KMS-11 (cell line): ENCODE measurements at regions not wholly inside any gene's neighbourhood (a gene's known extent, or its start where the extent isn't known, plus 50 kb on each side); places are given as distances from the start of the nearest gene placed in this dataset.

Source experiments
- H2AFZ ChIP-seq: fragments of 200-600 bp; sonication (generic); 2 replicates; pipeline ENCODE4 v1.6.1; 2016; ENCODE audit warnings: antibody characterized with exemption, mixed run types, low read depth
- H3K27ac ChIP-seq: fragments of 200-600 bp; sonication (generic); 2 replicates; pipeline ENCODE4 v1.6.1; 2016; ENCODE audit warnings: mild to moderate bottlenecking, mixed run types
- H3K27me3 ChIP-seq: fragments of 200-600 bp; sonication (generic); 2 replicates; pipeline ENCODE4 v1.6.1; 2017; ENCODE audit warnings: mild to moderate bottlenecking, low read depth, mixed run types, moderate library complexity; ENCODE audit not compliant: insufficient read depth
- H3K36me3 ChIP-seq: fragments of 200-600 bp; sonication (generic); 2 replicates; pipeline ENCODE4 v1.6.1; 2017; ENCODE audit warnings: mild to moderate bottlenecking, mixed run types; ENCODE audit not compliant: insufficient read depth
- H3K4me1 ChIP-seq: fragments of 200-600 bp; sonication (generic); 2 replicates; pipeline ENCODE4 v1.6.1; 2016; ENCODE audit warnings: mild to moderate bottlenecking, low read depth, mixed run types; ENCODE audit not compliant: poor library complexity, severe bottlenecking
- H3K4me2 ChIP-seq: fragments of 200-600 bp; sonication (generic); 2 replicates; pipeline ENCODE4 v1.7.0; 2016; ENCODE audit warnings: mild to moderate bottlenecking, mixed run types
- H3K4me3 ChIP-seq: fragments of 200-600 bp; sonication (generic); IDR thresholded peaks from 2 replicates; pipeline ENCODE4 v1.6.1; 2017; ENCODE audit warnings: low read depth, low read length, mixed read lengths; ENCODE audit not compliant: insufficient read depth
- H3K79me2 ChIP-seq: fragments of 200-600 bp; sonication (generic); 2 replicates; pipeline ENCODE4 v1.6.1; 2016; ENCODE audit warnings: low read depth, mixed run types; ENCODE audit not compliant: insufficient read depth
- H3K9ac ChIP-seq: fragments of 200-600 bp; sonication (generic); 2 replicates; pipeline ENCODE4 v1.6.1; 2016; ENCODE audit warnings: mild to moderate bottlenecking, mixed run types
- H4K20me1 ChIP-seq: fragments of 200-600 bp; sonication (generic); 2 replicates; pipeline ENCODE4 v1.6.1; 2016; ENCODE audit warnings: mild to moderate bottlenecking, mixed run types; ENCODE audit not compliant: insufficient read depth
- CTCF ChIP-seq: fragments of 200-600 bp; sonication (generic); conservative IDR thresholded peaks from 2 replicates; pipeline ENCODE4 v1.6.1; 2017; ENCODE audit warnings: low read depth, mild to moderate bottlenecking, antibody characterized with exemption, low read length, moderate library complexity, mixed read lengths

- H3K79me2 ChIP-seq = no peaks in the 10 kb centered on the region
- no peak overlapping the region for H3K4me2 ChIP-seq
- no peak for TF ChIP-seq CTCF
- H3K4me1 ChIP-seq = no peaks in the 10 kb centered on the region
- H3K4me3 ChIP-seq = no peak overlapping the region
- no peaks in the 10 kb centered on the region for H3K36me3 ChIP-seq
- H3K27ac ChIP-seq = no peak overlapping the region
- no peaks in the 10 kb centered on the region for H4K20me1 ChIP-seq
- no peaks in the 10 kb centered on the region for H3K27me3 ChIP-seq
- no peak overlapping the region for H2AFZ ChIP-seq
- H3K9ac ChIP-seq = no peak overlapping the region
Measured at GRCh38 chr11:44381261-44381660, 71.3 kb upstream of the ALX4 start.

GRCh38 chr11:44382118-44382517 lies 72.2 kb upstream of the ALX4 start:
- Histone ChIP-seq H3K27me3 (no peaks in the 10 kb centered on the region), H2AFZ (no peak overlapping the region), H3K4me1 (no peaks in the 10 kb centered on the region), H4K20me1 (no peaks in the 10 kb centered on the region), H3K79me2 (no peaks in the 10 kb centered on the region), H3K4me2 (no peak overlapping the region), H3K9ac (no peak overlapping the region), H3K4me3 (no peak overlapping the region), H3K36me3 (no peaks in the 10 kb centered on the region), H3K27ac (no peak overlapping the region)
- no peak for TF ChIP-seq CTCF

GRCh38 chr11:44382656-44383240 lies 72.8 kb upstream of the ALX4 start:
- Histone ChIP-seq H2AFZ (no peak overlapping the region), H3K27me3 (no peaks in the 10 kb centered on the region), H4K20me1 (no peaks in the 10 kb centered on the region), H3K79me2 (no peaks in the 10 kb centered on the region), H3K4me2 (no peak overlapping the region), H3K9ac (no peak overlapping the region), H3K36me3 (no peaks in the 10 kb centered on the region), H3K4me1 (no peaks in the 10 kb centered on the region), H3K27ac (no peak overlapping the region), H3K4me3 (no peak overlapping the region)
- no peak for TF ChIP-seq CTCF

GRCh38 chr11:44383246-44383645 lies 73.3 kb upstream of the ALX4 start:
- Histone ChIP-seq H3K79me2 (no peaks in the 10 kb centered on the region), H4K20me1 (no peaks in the 10 kb centered on the region), H3K9ac (no peak overlapping the region), H2AFZ (no peak overlapping the region), H3K4me3 (no peak overlapping the region), H3K4me2 (no peak overlapping the region), H3K4me1 (no peaks in the 10 kb centered on the region), H3K36me3 (no peaks in the 10 kb centered on the region), H3K27ac (no peak overlapping the region), H3K27me3 (no peaks in the 10 kb centered on the region)
- TF ChIP-seq CTCF = no peak
